Mucosa of descending colon (tissue), 3 donors: ENCODE measurements at regions not wholly inside any gene's neighbourhood (a gene's known extent, or its start where the extent isn't known, plus 50 kb on each side); places are given as distances from the start of the nearest gene placed in this dataset.
"Not testable (repeated sequence)": the region's sequence is repeated elsewhere in the genome, so short reads cannot be mapped to it uniquely, and the experiment has no call there.

Experiments used
- ATAC-seq: fragments of 200-7000 bp; cut with Tn5 transposase; one replicate; pipeline ENCODE4 v1.9.1; 2020; ENCODE audit warnings: mild to moderate bottlenecking, moderate library complexity
- DNase-seq, 3 donors: peaks; one replicate each; pipeline ENCODE4 v3.0.0-alpha.2; 2020
- H3K36me3 ChIP-seq: fragments of 200-600 bp; one replicate; pipeline ENCODE4 v1.8.0; 2021; ENCODE audit warnings: low read depth, mild to moderate bottlenecking
- H3K4me1 ChIP-seq: fragments of 200-600 bp; one replicate; pipeline ENCODE4 v1.8.0; 2021; ENCODE audit warnings: low read depth, mild to moderate bottlenecking
- H3K4me3 ChIP-seq: fragments of 200-600 bp; one replicate; pipeline ENCODE4 v1.8.0; 2021; ENCODE audit warnings: mild to moderate bottlenecking
- H3K9me3 ChIP-seq: fragments of 200-600 bp; one replicate; pipeline ENCODE4 v1.8.0; 2021; ENCODE audit warnings: mild to moderate bottlenecking
- CTCF ChIP-seq: fragments of 200-600 bp; IDR thresholded peaks from one replicate; pipeline ENCODE4 v1.8.0; 2022; ENCODE audit warnings: antibody characterized with exemption, mild to moderate bottlenecking
- intact Hi-C, 2 donors: fragments of 100-400 bp; cut with DNase I in 1 of 2; cut with micrococcal nuclease in 1 of 2; formaldehyde crosslinking; loops; one replicate each; pipeline versions ENCODE4 v1.11.0 to v1.11.1; 2022; cut with DNase I, micrococcal nuclease
- donor health status: DM: no; HTN: no; CAD: no; lungs with moderate emphysema.
- donor health status: DM: no; HTN: no; CAD: no.
- donor health status: DM: no; HTN: yes; CAD: no.

DNA sequence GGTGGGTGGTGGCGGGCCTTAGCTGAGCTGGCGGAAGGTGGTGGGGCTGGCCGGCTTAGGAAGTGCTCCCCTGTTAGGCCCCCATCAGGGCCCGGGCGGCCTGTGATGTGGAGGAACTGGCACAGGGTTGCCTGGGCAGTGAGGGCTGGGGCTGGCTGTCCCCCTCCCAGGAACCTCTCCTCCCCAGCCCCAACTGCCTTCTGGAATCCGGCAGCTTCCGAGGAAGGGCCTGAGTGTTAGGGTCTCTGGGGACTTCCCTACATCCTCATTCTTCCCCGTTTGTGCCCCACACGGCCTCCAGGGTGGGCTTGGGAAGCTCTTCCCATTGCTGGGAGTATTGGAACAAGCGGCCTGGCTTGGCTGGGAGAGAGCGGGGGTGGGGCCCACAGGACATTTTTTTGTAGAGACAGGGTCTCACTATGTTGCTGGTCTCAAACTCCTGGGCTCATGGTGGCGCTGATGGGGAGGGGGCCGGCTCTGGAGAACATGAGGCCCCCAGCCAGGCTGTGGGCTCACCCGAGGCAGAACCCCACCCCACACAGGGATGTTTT lies 89.9 kb upstream of the CIBAR2 start:
- no peaks in the 10 kb centered on the region for H3K36me3 ChIP-seq
- intact Hi-C loops, result no loop called here
- DNase-seq (no peak), ATAC-seq (no peak)
- peaks cover 3% of the 10 kb centered on the region for H3K4me1 ChIP-seq
- no peak overlapping the region for H3K4me3 ChIP-seq
- no peak for TF ChIP-seq CTCF
- no peaks in the 10 kb centered on the region for H3K9me3 ChIP-seq

- ATAC-seq, result peak; percentile 65
- TF ChIP-seq CTCF, result no peak
- H3K4me3 ChIP-seq, result no peak overlapping the region
- DNase-seq, result peak; percentile 48 to 78 (median 67)
- H3K36me3 ChIP-seq, result no peaks in the 10 kb centered on the region
- peaks cover 3% of the 10 kb centered on the region for H3K4me1 ChIP-seq
- intact Hi-C loops, result no loop called here
- no peaks in the 10 kb centered on the region for H3K9me3 ChIP-seq
Observed at GRCh38 chr16:85202631-85203461, 90.6 kb upstream of the CIBAR2 start.

DNA sequence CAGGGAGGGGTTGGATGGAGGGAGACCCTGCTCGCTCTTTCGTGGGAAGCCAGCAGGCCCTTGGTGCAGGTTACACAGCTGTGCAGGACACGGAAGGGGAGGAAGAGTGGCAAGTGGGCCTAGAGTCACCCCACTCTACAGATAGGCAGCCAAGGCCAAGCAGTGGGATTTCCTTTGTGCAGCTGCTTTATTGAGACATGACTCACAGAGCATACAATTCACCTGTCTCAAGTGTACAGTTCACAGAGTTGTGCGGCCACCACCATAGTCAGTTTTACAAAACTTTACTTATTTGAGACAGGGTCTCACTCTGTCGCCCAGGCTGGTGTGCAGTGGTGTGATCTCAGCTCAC lies 91.2 kb upstream of the CIBAR2 start:
- intact Hi-C loops, result no loop called here
- Histone ChIP-seq H3K9me3 (no peaks in the 10 kb centered on the region), H3K4me1 (peaks cover 3% of the 10 kb centered on the region), H3K4me3 (no peak overlapping the region), H3K36me3 (no peaks in the 10 kb centered on the region)
- ATAC-seq (no peak), DNase-seq (no peak)
- TF ChIP-seq CTCF, result no peak

GRCh38 chr16:85204242-85205010 lies 92.2 kb upstream of the CIBAR2 start:
- Histone ChIP-seq H3K36me3 (no peaks in the 10 kb centered on the region), H3K4me1 (peaks cover 3% of the 10 kb centered on the region), H3K9me3 (no peaks in the 10 kb centered on the region), H3K4me3 (no peak overlapping the region)
- no peak for ATAC-seq
- DNase-seq, result no peak
- no peak for TF ChIP-seq CTCF
- intact Hi-C loops, result no loop called here

DNA sequence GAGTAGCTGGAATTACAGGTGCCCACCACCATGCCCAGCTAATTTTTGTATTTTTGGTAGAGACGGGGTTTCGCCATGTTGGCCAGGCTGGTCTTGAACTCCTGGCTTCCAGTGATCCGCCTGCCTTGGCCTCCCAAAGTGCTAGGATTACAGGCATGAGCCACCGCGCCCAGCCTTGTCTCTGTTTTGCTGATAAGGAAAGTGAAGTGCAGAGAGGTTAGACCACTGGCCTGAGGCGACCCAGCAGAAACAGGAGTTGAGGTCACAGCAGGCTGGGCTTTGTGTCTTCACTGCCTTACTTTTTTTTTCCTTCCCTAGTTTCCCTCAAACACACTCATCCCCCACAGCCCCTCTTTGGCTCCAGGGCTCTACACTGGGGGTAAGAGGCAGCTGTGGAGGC lies 93.0 kb upstream of the CIBAR2 start:
- H3K36me3 ChIP-seq, DNase-seq, H3K9me3 ChIP-seq, H3K4me3 ChIP-seq, intact Hi-C loops, H3K4me1 ChIP-seq, ATAC-seq: not testable (repeated sequence)
